IPS-NIHi7 (cell line): ENCODE measurements at regions not wholly inside any gene's neighbourhood (a gene's known extent, or its start where the extent isn't known, plus 50 kb on each side); places are given as distances from the start of the nearest gene placed in this dataset.
A peak's percentile ranks its signal among the peaks of the same experiment; 100 is the strongest.

ENCODE experiments used
- DNase-seq: peaks from one replicate; pipeline ENCODE4 v3.0.0; 2012; ENCODE audit warnings: mixed read lengths; ENCODE audit errors: extremely low spot score

DNA sequence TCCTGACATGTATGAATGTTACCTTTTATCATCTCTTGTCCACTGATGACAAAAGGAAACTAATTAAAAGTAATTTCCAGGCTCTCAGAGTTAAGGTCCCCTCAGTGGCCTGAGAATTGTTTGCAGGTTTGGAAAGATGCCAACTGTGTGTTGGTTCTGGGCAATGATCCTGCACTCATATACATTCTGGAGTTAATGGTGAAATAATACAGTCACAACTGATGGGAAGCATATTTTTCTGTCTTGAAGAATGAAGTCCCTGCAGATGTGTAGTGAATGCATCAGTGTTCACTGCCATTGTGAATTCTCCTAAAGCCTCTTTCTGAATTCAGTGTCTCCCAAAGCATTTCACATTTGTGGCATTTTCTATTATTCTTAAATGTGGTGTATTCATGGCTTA is 238.1 kb upstream of the PPP1R2C start:
- DNase-seq, result no peak

DNA sequence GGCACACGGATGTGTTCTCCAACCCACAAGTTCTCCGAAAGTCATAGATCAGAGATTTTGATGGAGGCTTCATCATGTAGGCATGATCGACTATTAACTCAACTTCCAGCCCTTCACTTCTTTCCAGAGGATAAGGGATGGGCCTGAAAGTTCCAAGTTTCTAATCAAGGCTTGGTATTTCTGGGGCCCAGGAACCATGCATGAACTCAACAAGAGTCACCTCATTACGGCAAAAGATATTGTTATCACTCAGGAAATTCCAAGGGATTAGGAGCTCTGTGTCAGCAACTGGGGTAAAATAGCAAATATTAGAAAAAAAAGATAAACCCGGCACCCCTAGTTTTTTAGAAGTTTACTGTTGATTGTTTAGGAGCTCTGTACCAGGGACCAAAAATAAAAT is 240.1 kb upstream of the PPP1R2C start:
- no peak for DNase-seq

DNA sequence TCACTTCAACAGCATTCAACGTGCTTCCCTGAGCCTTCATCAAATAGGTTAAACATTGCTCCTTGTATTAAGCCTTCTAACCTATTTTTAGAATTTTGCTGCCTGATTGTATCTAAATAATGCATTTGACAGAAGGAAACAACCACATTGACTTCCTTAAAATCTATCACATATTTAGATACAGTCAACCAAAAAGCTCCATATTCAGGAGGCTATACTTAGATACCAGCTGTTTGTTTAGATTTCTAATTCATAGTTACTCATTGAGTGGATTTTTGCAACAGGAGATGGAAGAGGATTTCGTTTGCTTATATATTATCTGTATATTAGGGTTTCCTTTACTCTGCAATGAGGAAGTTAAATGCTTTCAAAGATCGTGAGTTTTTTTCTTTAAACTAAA is 241.1 kb upstream of the PPP1R2C start:
- no peak for DNase-seq

DNA sequence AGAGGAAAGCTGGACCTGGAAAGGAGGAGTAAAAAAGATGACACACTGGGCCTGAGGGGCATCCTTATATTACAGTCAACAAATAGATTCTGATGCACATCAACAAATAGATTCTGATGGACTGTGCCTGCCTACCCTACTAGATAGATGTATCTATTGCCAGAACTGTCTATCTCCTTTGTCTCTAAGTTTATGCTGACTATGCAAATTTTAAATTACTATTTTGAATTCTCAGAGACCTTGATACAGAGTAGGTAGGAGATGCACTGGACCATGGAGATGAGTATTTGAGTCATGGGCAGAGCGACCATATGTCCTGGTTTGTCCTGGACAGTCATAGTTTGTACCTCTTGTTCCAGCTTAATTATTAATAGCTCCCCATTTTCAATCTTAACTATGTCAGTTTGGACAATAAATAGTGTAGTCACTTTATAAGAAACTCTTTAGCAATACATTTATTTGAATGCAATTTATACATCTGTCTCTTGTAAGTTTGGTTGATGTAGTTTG is 247.9 kb upstream of the PPP1R2C start:
- DNase-seq, result no peak

DNA sequence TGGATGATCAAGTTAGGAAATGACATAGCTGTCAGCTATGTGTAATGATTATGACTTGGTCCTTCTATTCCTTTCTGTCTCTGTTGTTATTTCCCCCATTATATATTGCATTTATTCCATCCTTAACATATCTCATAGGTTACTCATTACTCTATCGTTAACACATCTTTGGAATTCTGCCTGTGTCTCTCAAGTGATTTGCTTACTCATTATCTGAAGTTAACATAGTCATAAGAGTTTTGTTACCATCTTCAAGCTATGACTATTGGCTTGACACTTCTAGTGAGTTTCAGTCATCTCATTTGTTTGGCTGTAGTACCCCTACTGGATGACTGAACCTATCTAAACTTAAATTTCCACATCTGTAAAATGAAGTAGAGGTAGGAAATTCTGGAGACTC is 286.1 kb upstream of the PPP1R2C start:
- no peak for DNase-seq

DNA sequence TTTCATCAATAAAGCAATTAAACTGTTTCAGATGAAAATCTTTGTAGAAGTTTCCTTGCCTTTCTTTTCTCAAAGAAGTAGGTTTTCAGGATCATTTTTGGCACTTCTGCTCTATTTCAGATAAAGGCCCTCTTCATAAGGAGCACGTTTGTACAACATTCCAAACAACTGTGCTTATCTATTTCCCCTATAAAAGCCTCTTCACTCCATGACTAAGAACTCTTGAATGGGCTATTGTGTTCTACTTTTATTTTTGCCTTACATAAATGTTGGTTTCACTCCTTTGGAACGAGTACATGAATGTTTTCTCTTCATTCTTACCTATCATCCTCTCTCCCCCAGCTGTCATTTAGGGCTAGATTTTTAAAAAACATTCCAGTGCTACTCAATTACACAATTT is 288.0 kb upstream of the PPP1R2C start:
- no peak for DNase-seq

DNA sequence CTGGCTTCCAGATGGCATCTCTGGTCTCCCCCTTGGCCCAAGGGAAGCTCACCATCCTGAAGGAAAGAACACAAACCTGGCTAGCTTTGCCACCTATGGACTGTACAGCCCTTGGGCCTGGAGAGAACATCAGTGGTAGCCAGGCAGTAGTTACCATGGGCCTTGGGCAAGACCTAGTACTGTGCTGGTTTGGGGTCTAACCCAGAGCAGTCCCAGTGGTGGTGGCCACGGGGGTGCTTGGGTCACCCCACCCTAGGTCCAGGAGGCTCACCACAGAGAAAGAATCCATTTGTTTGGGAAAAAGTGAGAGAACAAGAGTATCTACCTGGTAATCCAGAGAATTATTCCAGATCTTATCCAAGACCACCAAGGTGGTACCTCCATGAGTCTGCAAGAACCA is 290.7 kb upstream of the PPP1R2C start:
- DNase-seq, result no peak

DNA sequence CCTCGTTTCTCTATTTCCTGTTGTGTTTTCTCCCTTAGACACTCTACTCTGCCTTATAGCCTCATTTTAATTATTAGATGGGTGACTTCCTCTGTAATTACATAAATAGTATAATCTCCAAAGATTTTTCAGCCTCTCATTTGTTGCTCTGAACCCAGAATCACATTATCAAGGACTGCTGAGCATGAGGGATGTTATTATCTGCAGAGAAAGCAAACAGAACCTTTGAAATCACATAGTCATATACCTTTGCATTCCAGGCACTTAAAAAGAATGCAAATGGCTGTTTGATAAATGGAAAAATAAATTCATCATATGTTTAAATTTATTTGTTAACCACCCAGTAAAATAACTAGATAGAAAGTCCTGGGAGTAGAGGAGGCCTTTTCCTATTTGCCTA is 305.1 kb upstream of the PPP1R2C start:
- no peak for DNase-seq

DNA sequence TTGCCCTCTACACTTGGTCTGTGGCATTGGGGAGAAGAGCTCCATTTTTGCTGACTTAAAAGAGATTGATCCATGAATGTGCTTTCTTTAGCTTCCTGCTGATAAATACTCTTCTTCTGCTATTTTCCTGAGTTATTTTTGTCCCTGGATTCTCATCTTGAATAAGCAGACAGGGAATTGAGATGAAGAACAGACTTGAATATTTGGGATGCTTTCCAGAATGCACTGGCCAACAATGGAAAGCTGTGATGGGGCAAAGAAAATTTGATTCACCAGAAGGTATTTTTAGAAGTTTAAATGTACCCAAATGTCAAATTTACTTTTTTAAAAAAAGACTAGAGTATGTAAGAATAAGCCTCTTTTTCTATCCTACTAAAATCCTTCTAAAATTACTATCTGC is 309.9 kb upstream of the PPP1R2C start:
- DNase-seq, result no peak

DNA sequence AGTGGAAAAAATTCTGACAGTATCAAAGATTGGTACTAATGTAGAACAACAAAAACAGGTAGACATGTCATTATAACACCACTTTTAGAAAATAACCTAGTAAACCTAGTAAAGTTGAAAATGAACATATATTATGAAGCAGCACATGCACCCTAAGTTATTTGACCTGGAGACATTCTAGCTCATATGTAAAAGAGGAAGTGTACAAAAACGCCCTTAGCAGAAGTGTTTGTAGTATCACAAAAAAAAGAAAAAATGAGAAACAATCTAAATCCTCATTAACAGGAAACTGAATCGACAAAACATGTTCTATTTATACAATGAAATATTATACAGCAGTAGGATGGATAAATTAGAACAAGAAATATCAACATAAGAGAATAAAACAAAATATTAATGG is 318.9 kb upstream of the PPP1R2C start:
- no peak for DNase-seq

DNA sequence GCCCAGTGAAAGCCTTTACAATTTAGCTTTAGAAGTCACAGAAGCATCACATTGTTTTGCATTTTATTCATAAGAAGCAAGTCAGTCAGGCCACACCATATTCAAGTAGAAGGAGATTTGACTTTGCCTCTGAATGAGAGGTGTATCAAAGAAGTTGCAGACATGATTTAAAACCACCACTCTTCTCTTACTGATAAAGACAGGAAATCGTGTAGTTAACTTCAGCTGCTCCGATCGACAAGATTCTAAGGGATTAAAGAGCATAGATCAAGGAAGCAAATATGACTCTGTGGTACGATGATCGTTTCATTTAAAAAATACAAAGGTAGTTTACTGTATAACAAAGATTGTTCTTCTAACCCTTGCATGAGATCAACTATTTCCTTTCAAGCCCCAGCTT is 328.0 kb upstream of the PPP1R2C start:
- no peak for DNase-seq

DNA sequence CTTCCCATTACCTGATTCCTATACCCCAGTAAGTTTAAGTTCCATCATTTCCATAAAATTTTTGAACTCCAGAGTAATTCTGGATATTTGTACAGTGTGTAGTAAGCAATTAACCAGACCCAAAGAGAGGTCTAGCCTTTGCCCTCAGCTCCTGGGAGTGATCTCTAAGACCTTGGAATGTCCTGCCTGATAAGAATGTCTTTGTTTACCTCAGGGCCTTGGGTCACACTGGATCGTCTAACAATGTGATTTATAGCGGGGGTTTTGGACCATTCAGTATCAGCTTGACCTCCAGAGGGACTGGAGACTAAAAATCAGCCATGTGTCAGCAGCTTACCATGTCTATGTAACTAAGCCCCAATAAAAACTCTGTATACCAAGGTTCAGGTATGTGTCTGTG is 330.9 kb upstream of the PPP1R2C start:
- no peak for DNase-seq

DNA sequence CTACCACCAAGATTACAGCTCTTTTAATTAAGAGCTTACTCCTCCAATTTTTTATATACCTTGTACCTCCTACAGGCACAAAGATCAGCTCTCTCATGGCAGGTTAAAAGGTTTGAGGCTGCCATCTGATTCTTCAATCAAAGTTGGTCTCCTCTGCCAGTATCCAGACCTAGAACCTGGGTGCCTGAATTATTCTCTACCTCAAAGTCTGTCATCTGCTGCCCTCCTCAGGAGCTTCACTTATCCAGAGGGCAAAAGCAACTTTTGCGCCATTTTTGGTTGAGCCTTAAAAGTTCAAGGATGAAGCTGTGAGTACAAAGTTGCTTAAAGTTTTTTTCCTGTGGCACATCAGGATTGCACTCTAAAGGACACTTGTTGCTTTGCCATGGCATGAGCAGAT is 343.7 kb upstream of the PPP1R2C start:
- peak; percentile 24 for DNase-seq

DNA sequence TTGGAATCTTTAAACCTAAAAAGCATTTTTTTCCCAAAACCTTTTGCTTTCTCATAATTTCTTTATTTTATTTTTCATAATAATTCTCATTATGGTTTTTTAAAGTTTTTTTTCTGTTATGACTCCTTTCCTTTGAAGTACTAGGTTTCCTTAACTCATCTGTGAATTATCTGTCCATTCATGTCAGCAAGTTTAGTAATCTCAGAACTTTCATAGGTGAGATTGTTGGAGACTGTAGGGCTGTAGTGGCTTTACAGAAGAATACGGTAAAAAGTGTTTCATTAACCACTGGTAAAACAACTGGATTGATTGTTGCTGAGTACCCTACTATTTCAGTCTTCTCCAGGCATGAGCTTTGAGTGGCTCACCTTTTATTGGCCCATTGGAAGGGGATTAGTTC is 361.7 kb upstream of the PPP1R2C start:
- DNase-seq, result no peak

DNA sequence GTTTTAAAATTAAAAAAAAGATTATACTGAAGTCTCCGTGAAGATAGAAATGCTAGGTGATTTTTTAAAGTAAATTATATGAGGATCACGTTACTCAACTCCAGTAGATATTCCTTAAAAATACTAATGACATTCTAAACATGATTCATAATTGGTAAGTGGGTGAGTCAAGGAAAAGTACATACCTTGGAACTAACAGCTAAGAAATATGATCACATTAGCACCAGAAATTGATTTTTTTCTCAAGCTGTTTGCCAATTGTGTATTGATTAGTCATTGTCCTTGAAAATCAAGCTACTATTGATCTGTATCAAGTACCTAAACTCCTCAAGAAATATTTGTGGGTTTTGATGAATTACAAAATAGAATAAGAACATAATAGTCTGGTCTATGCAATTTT is 362.6 kb upstream of the PPP1R2C start:
- DNase-seq, result no peak

DNA sequence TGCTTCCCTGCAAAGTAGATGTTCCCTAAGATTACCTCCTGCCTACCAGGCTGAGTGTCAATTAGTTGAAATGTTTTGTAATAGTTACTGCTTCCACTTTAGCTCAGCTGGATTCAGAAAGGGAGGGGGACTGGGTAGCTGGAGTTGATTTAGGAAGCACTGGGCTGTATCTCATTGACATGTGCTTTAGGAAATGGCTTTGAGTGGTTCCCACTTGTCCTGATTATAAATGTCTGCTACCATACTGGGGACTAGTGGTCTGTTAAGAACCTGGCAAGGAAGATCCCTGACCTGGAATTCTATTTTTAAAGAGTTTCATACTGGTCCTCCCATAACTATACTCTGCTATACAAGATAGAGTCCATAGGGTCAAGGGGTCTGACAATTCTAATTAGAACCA is 363.9 kb upstream of the PPP1R2C start:
- no peak for DNase-seq

DNA sequence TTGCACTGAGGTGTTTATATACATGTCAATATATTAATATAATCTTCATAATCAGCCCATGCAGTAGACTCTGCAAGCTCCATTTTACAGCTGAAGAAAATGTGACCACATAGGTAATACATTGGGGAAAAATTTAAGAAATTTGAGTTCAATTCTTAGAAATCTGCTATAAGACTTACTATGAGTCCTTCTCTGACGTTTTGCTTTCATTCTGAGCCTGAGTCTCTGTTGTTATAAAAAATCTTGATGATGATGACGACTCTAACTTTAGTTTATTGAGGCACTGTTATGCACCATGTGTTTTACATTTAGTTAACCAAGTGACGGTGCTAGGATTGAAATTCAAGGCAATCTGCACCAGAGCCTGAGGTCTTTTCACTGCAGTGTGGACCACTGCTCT is 370.3 kb upstream of the PPP1R2C start:
- no peak for DNase-seq

DNA sequence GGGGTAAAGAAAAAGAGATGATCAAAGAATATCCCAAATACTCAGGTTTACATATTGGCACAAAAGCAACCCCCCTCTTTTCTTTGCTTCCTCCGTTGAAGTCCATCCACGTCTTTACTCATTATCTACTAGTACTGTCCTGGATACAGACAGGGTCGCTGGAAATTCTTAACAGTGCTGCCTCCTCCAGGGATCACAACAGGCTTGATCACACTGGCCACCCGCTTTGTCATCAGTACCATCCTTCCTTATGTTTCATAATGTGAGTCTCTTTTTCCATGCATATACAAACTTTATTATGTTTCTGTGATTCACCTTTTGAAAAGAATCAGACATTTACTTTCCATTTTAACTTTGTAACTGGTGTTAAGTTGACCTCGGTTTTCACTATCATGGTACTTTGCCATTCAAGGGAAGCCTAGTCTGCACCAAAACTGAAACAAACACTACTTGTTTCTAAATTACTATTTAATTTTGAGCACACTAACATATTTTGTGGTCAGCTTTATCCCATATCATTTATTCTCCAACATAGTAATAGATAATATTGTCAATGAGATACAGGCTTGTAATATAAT is 387.5 kb upstream of the PPP1R2C start:
- DNase-seq, result no peak

DNA sequence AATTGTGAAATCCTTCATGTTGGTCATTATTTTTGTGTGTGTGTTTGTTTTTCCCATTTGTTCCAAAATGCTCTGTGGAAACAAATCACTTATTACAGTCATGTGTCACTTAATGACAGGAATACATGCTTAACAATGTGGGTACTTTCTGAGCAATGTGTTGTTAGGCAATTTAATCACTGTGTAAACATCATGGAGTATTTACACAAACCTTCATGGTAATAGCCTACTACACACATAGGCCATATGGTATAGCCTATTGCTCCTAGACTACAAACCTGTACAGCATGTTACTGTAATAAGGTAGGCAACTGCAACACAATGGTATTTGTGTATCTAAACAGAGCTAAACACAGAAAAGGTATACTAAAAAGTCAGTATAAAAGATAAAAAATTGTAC is 388.9 kb upstream of the PPP1R2C start:
- no peak for DNase-seq

DNA sequence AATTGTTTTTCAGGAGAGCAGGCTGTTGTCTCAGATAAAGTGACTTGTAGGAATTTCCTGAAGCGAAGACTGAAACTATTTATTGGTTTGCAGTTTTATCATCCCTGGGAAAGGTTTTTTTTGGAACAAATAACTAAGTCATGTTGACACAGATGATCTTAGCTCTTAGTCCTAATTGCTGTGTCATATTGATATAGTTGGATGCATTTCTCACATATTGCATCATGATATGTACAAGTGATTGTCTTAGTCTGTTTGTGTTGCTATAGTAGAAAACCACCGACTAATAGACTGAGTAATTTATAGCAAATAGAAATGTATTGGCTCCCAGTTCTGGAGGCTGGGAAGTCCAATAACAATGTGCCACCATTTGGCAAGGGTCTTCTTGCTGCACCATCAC is 397.5 kb upstream of the PPP1R2C start:
- no peak for DNase-seq

DNA sequence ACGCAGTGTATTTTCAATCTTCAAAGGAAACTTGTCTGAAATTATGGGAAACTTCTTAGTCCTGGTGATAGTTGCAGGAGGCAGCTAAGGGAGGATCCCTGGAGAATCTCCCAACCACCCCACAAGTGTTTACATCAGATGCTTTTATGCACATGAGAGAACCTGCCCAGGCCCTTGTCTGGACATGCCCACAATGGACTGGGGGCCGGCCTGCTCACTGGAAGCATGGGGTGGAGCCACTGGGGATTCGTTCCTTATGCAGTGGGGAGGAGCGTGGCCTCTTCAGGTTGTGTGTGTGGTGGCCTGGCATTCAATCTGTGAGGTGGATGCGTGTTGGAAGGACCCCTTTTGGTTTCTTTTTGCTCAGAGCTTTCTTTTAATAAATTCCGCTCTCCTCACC is 398.7 kb upstream of the PPP1R2C start:
- DNase-seq, result no peak

DNA sequence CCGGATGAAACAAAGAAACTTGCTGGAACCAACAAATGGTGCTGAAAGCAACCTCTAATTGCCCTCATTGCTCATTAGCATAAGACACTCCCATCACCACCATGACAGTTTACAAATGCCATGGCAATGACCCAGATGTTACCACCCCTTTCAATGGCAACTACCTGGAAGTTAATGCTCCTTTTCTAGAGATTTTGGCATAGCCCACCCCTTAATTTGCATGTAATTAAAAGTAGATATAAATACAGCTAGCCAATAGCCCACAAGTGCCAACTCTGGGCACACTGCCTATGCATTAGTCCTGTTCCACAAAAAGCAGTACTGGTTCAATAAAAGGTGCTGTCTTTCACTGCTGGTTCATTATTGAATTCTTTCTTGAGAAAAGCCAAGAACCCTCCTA is 410.3 kb upstream of the PPP1R2C start:
- no peak for DNase-seq

DNA sequence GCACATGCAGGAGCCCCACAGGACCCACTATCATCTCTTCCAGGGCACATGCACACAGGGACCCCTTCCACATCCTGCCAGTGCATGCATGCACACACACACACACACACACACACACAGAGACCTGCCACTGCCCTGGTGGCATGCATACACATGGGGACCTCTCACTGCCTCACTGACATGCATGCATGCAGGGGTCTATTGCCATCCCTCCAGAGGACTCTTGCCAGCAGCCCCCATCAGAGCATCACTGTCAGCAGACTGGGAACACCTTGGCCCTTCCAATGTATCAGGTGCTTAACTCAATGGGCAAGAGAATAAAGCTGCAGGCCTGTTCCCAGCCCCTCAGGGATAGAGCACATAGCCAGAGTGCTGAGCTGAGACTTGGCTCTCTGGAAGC is 433.6 kb upstream of the PPP1R2C start:
- DNase-seq, result no peak

DNA sequence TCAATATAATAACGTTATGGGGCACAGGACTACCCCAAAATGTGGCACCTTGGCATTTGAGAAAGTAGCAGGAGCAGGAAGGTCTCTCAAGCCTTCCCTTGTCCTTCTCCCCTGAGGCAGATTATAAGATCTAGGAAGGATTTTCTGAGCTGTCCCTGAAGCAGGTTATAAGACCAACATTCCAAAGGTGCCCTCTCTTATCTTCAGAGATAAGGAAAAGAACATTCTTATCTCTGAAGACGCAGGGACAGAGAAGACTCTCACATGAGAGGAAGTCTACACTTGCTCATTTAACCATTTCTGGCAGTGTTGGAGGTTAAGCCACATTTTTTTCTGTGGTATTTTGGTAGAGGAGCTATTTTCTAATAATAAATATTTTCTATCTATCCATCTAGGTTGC is 437.9 kb upstream of the MAOA start:
- no peak for DNase-seq

DNA sequence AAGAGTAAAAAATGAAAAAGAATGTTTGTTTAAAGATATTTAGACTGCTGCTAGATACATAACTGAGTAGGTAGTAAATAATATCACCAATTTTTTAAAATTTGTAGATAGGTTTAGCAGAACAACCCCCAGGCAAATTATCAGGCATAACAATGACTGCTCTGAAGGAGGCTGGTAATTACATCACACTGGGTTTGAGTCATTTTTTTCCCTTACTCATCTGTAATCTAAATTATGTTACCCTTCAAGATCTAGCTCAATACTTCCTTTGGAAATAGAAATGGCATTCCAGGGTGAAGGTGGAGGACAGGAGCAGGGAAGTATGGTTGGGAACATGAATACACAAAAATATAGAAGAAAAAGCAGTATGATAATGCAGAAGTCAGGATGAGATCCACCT is 431.6 kb upstream of the MAOA start:
- no peak for DNase-seq
